Suprapubic skin (tissue), 4 donors: ENCODE measurements at regions not wholly inside any gene's neighbourhood (a gene's known extent, or its start where the extent isn't known, plus 50 kb on each side); places are given as distances from the start of the nearest gene placed in this dataset.

Source experiments
- DNase-seq, 2 donors: peaks; one replicate each; pipeline ENCODE4 v3.0.0-alpha.2; 2019; ENCODE audit warnings: low spot score in 2 of 2
- H3K27ac ChIP-seq: fragments of 200-600 bp; sonication (generic); one replicate; pipeline ENCODE4 v1.5.1; 2019
- H3K27me3 ChIP-seq: fragments of 200-600 bp; sonication (generic); one replicate; pipeline ENCODE4 v1.5.1; 2019
- H3K36me3 ChIP-seq: fragments of 200-600 bp; sonication (generic); one replicate; pipeline ENCODE4 v1.5.1; 2019
- H3K4me1 ChIP-seq: fragments of 200-600 bp; sonication (generic); one replicate; pipeline ENCODE4 v1.5.1; 2019
- H3K4me3 ChIP-seq: fragments of 200-600 bp; sonication (generic); one replicate; pipeline ENCODE4 v1.5.1; 2019; ENCODE audit warnings: mild to moderate bottlenecking
- H3K9me3 ChIP-seq: fragments of 200-600 bp; sonication (generic); one replicate; pipeline ENCODE4 v1.5.1; 2019
- CTCF ChIP-seq, 2 donors: fragments of 200-600 bp in 1 of 2; fragments of 450-650 bp in 1 of 2; sonication (generic) in 1 of 2; IDR thresholded peaks; one replicate each; pipeline ENCODE4 v1.5.1; 2016 to 2019; ENCODE audit warnings: antibody characterized with exemption in 2 of 2, mild to moderate bottlenecking in 1 of 2, moderate library complexity in 1 of 2
- EP300 ChIP-seq: sonication (generic); formaldehyde crosslinking; IDR thresholded peaks from one replicate; pipeline ENCODE4 v1.6.1; 2017; ENCODE audit warnings: antibody characterized with exemption
- POLR2A ChIP-seq, 2 donors: fragments of 450-650 bp; IDR thresholded peaks; one replicate each; pipeline ENCODE4 v1.6.1; 2017; ENCODE audit warnings: antibody characterized with exemption in 2 of 2, mild to moderate bottlenecking in 2 of 2, moderate library complexity in 2 of 2
- POLR2AphosphoS5 ChIP-seq, 3 donors: sonication (generic); formaldehyde crosslinking; IDR thresholded peaks; one replicate each; pipeline ENCODE4 v1.6.1; 2017; ENCODE audit warnings: antibody characterized with exemption in 3 of 3
- WGBS: methylation state at CpG from one replicate; pipeline ENCODE4 v1.1.5; 2018; 5-methylcytosine and 5-hydroxymethylcytosine counted together

- no peak for DNase-seq
- no peak overlapping the region for H3K4me3 ChIP-seq
- no peak overlapping the region for H3K27ac ChIP-seq
- peaks cover 4% of the 10 kb centered on the region for H3K4me1 ChIP-seq
- H3K27me3 ChIP-seq, result no peaks in the 10 kb centered on the region
- no peaks in the 10 kb centered on the region for H3K36me3 ChIP-seq
- 94% methylated on average over 3 of the region's 3 CpGs for WGBS
- no peak for TF ChIP-seq POLR2A (IDR thresholded peaks at IDR 0.05)
- TF ChIP-seq POLR2AphosphoS5 (IDR thresholded peaks at IDR 0.05), result no peak
- no peaks in the 10 kb centered on the region for H3K9me3 ChIP-seq
These were observed 239.6 kb downstream of the TDRD15 start for GRCh38 chr2:21363364-21363763.

- Histone ChIP-seq H3K36me3 (no peaks in the 10 kb centered on the region), H3K27me3 (no peaks in the 10 kb centered on the region), H3K27ac (no peak overlapping the region), H3K9me3 (no peaks in the 10 kb centered on the region), H3K4me1 (no peaks in the 10 kb centered on the region), H3K4me3 (no peak overlapping the region)
- 94% methylated on average over 3 of the region's 3 CpGs for WGBS
- DNase-seq, result no peak
- TF ChIP-seq CTCF (IDR thresholded peaks at IDR 0.05) (no peak), EP300 (no peak), POLR2AphosphoS5 (IDR thresholded peaks at IDR 0.05) (no peak), POLR2A (IDR thresholded peaks at IDR 0.05) (no peak)
These were observed 243.7 kb downstream of the TDRD15 start for GRCh38 chr2:21367421-21367820.

- Histone ChIP-seq H3K27ac (no peak overlapping the region), H3K27me3 (no peaks in the 10 kb centered on the region), H3K36me3 (no peaks in the 10 kb centered on the region), H3K4me3 (no peak overlapping the region), H3K4me1 (no peaks in the 10 kb centered on the region), H3K9me3 (no peaks in the 10 kb centered on the region)
- no peak for DNase-seq
- TF ChIP-seq POLR2AphosphoS5 (IDR thresholded peaks at IDR 0.05) (no peak), EP300 (no peak), CTCF (IDR thresholded peaks at IDR 0.05) (no peak), POLR2A (IDR thresholded peaks at IDR 0.05) (no peak)
- 100% methylated on average over 2 of the region's 2 CpGs for WGBS
These were observed 246.0 kb downstream of the TDRD15 start for GRCh38 chr2:21369787-21370186.

GRCh38 chr2:21371499-21372003 lies 247.8 kb downstream of the TDRD15 start:
- no peak for DNase-seq
- 83% methylated on average over 5 of the region's 5 CpGs for WGBS
- no peaks in the 10 kb centered on the region for H3K4me1 ChIP-seq
- no peaks in the 10 kb centered on the region for H3K27me3 ChIP-seq
- no peaks in the 10 kb centered on the region for H3K9me3 ChIP-seq
- TF ChIP-seq EP300 (no peak), POLR2AphosphoS5 (IDR thresholded peaks at IDR 0.05) (no peak), CTCF (IDR thresholded peaks at IDR 0.05) (no peak), POLR2A (IDR thresholded peaks at IDR 0.05) (no peak)
- H3K4me3 ChIP-seq, result no peak overlapping the region
- no peaks in the 10 kb centered on the region for H3K36me3 ChIP-seq
- no peak overlapping the region for H3K27ac ChIP-seq

- no peaks in the 10 kb centered on the region for H3K9me3 ChIP-seq
- no peak overlapping the region for H3K4me3 ChIP-seq
- H3K27ac ChIP-seq, result no peak overlapping the region
- no peaks in the 10 kb centered on the region for H3K27me3 ChIP-seq
- WGBS, result 77% methylated on average over 2 of the region's 2 CpGs
- TF ChIP-seq POLR2A (IDR thresholded peaks at IDR 0.05), result no peak
- no peak for TF ChIP-seq EP300
- no peak for TF ChIP-seq CTCF (IDR thresholded peaks at IDR 0.05)
- no peak for TF ChIP-seq POLR2AphosphoS5 (IDR thresholded peaks at IDR 0.05)
- no peaks in the 10 kb centered on the region for H3K36me3 ChIP-seq
- no peak for DNase-seq
- no peaks in the 10 kb centered on the region for H3K4me1 ChIP-seq
These were observed 248.9 kb downstream of the TDRD15 start for GRCh38 chr2:21372654-21373053.

- no peak overlapping the region for H3K27ac ChIP-seq
- H3K36me3 ChIP-seq, result no peaks in the 10 kb centered on the region
- no peaks in the 10 kb centered on the region for H3K27me3 ChIP-seq
- no peak for DNase-seq
- TF ChIP-seq CTCF (IDR thresholded peaks at IDR 0.05) (no peak), POLR2A (IDR thresholded peaks at IDR 0.05) (no peak), POLR2AphosphoS5 (IDR thresholded peaks at IDR 0.05) (no peak), EP300 (no peak)
- no peaks in the 10 kb centered on the region for H3K9me3 ChIP-seq
- H3K4me1 ChIP-seq, result no peaks in the 10 kb centered on the region
- no peak overlapping the region for H3K4me3 ChIP-seq
- WGBS, result 92% methylated on average over 3 of the region's 3 CpGs
These were observed 253.1 kb downstream of the TDRD15 start for GRCh38 chr2:21376864-21377263.
